ENCODE measurements at regions not wholly inside any gene's neighbourhood (a gene's known extent, or its start where the extent isn't known, plus 50 kb on each side); places are given as distances from the start of the nearest gene placed in this dataset.

DNA sequence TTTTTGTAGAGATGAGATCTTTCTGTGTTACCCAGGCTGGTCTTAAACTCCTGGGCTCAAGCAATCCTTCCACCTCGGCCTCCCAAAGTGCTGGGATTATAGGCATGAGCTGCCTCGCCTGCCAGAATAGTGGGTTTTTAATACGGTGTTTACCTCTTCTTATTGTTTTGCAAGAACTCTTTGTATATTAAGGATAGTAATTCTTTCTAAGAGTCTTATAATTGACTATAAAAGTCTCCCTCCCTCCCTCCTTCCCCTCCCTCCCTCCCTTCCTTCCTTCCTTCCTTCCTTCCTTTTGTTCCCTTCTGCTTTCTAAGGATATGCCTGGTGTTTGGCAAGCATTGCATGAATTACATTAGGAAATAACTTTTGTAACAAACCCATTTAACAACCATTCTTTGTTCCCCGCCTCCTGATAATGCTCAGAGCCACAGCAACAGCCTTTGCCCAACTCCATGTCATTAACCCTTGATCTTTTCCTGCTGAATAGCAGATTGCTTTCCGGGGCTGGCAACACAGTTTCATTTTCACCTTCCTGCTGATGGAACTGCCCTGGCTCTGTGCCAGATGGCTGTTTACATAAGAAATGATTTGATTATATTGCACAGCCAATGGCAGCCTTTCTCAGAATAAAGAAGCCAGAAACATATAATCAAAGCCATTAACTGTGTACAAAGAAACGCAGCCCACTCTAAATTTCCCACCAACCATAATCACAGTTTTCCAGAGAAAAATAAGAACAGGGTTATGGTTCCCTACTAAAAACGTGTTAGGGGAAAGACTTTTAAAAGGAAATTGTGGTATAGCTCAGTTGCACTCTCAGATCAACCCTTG, 143.7 kb upstream of the PTPN1 start:
- peak; percentile 86 for DNase-seq (ENCODE audit: low read depth, low spot score)
- Histone ChIP-seq H3K4me1 (ENCODE audit: control insufficient read depth, extremely low read depth, insufficient read depth, low read length) (peaks cover 5% of the 10 kb centered on the region), H3K9ac (replicated peaks; ENCODE audit: extremely low read depth, insufficient read depth, low read length) (no peak overlapping the region), H2AFZ (ENCODE audit: low read depth, low read length) (no peak overlapping the region), H3K27me3 (ENCODE audit: control insufficient read depth in 2 of 2, insufficient read depth in 2 of 2, low read length in 2 of 2) (peaks cover 31% of the 10 kb centered on the region in 2 experiments), H3K36me3 (ENCODE audit: control insufficient read depth in 2 of 2, extremely low read depth in 1 of 2, insufficient read depth in 2 of 2, low read length in 2 of 2) (no peaks in the 10 kb centered on the region), H4K20me1 (replicated peaks; ENCODE audit: control insufficient read depth, extremely low read depth, insufficient read depth, low read length) (no peaks in the 10 kb centered on the region), H3K79me2 (ENCODE audit: control insufficient read depth, insufficient read depth, low read length) (no peaks in the 10 kb centered on the region), H3K4me3 (replicated peaks in 1 of 3; ENCODE audit: insufficient read depth in 1 of 3, low read depth in 1 of 3, low read length in 3 of 3) (no peak overlapping the region), H3K27ac (ENCODE audit: insufficient read depth, low read depth, low read length) (no peak overlapping the region), H3K4me2 (ENCODE audit: insufficient read depth, low read length) (no peak overlapping the region), H3K9me3 (replicated peaks; ENCODE audit: control insufficient read depth, insufficient read depth, low read length) (no peaks in the 10 kb centered on the region), H3K9me1 (replicated peaks; ENCODE audit: control insufficient read depth, extremely low read depth, insufficient read depth, low read length) (no peaks in the 10 kb centered on the region)
- peak; percentile 90 for FAIRE-seq
- TF ChIP-seq, protein P1, sequence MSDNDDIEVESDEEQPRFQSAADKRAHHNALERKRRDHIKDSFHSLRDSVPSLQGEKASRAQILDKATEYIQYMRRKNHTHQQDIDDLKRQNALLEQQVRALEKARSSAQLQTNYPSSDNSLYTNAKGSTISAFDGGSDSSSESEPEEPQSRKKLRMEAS (IDR thresholded peaks at IDR 0.05; ENCODE audit: insufficient read depth, insufficient read length): no peak
- TF ChIP-seq FOS (IDR thresholded peaks at IDR 0.05; ENCODE audit: borderline replicate concordance, insufficient read depth, low read length) (no peak), JUN (IDR thresholded peaks at IDR 0.05; ENCODE audit: borderline replicate concordance, insufficient read depth, insufficient read length, low read depth) (no peak), GATA2 (IDR thresholded peaks at IDR 0.05; ENCODE audit: insufficient read depth, insufficient read length, low read depth, low read length) (peak; percentile 41), EZH2 (IDR thresholded peaks at IDR 0.05; ENCODE audit: borderline replicate concordance, low read depth, low read length, severe bottlenecking) (no peak), POLR2A (IDR thresholded peaks at IDR 0.05; ENCODE audit: low read depth, low read length) (no peak), MYC (IDR thresholded peaks at IDR 0.05; ENCODE audit: low read depth, low read length) (no peak), POLR2AphosphoS5 (IDR thresholded peaks at IDR 0.05; ENCODE audit: insufficient read depth, low read depth, low read length) (peak; percentile 62)
- intact Hi-C loops (cut with micrococcal nuclease) (loop anchor here (2.0 kb wide), 1 partner anchor 20 kb away; no protein-coding TSS in a partner anchor), dilution Hi-C loops (cut with MboI; ENCODE audit: extremely low pct_ligation_motif_present, low sequenced_read_pairs) (no loop called here)
- no TSS peak for BruUV-seq (replicated peaks)
- POLR2A ChIA-PET: no interaction called here
- CTCF ChIA-PET: interaction anchor here (1.0 kb wide), 1 partner anchor 12 kb away, joined by 5 read pairs; no protein-coding TSS in a partner anchor

Data from endothelial cell of umbilical vein (primary cell).